ENCODE measurements at regions not wholly inside any gene's neighbourhood (a gene's known extent, or its start where the extent isn't known, plus 50 kb on each side); places are given as distances from the start of the nearest gene placed in this dataset.

DNA sequence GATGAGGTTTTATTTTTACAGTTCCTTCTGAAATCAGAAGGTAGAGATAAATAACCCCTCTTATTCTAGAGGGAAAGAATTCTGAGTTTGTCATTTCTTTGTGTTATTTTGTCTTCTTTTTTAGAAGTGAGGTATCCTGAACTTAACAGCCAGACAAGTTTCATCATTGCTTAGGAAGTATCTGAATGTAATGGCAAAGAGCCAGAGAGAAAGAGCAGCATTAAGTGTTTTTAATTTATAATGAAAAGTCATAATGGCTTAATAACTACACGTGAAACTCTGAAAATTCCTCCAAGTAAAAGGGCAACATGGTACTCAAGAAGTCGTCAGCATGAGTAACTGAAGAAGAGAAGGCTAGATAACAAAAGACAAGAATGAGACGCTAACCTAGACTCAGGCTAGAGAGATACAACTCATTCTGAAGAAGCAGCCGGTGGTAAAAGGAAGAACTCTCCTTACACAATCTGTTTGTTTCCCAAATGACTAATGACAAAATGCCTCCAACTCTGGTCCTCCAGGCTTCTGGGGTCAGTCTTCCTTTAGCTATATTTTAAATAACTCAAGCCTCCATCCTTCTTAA, 116.2 kb upstream of the NECTIN3 start:
- Histone ChIP-seq H3K27ac (ENCODE audit: low read depth, low read length) (no peak overlapping the region), H3K9me3 (ENCODE audit: control insufficient read depth, insufficient read depth, low read length) (no peaks in the 10 kb centered on the region), H3K4me3 (ENCODE audit: low read depth, low read length) (no peak overlapping the region), H3K27me3 (ENCODE audit: control insufficient read depth, insufficient read depth, low read length) (no peaks in the 10 kb centered on the region)
- TF ChIP-seq, protein P1, sequence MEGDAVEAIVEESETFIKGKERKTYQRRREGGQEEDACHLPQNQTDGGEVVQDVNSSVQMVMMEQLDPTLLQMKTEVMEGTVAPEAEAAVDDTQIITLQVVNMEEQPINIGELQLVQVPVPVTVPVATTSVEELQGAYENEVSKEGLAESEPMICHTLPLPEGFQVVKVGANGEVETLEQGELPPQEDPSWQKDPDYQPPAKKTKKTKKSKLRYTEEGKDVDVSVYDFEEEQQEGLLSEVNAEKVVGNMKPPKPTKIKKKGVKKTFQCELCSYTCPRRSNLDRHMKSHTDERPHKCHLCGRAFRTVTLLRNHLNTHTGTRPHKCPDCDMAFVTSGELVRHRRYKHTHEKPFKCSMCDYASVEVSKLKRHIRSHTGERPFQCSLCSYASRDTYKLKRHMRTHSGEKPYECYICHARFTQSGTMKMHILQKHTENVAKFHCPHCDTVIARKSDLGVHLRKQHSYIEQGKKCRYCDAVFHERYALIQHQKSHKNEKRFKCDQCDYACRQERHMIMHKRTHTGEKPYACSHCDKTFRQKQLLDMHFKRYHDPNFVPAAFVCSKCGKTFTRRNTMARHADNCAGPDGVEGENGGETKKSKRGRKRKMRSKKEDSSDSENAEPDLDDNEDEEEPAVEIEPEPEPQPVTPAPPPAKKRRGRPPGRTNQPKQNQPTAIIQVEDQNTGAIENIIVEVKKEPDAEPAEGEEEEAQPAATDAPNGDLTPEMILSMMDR (IDR thresholded peaks at IDR 0.05; ENCODE audit: low read depth, low read length): no peak
- CTCF ChIA-PET: interaction anchor here (0.8 kb wide), 1 partner anchor 125 kb away, joined by 6 read pairs; no protein-coding TSS in a partner anchor
- POLR2A ChIA-PET: no interaction called here
- no peak for DNase-seq (ENCODE audit: low read depth, low spot score)

DNA sequence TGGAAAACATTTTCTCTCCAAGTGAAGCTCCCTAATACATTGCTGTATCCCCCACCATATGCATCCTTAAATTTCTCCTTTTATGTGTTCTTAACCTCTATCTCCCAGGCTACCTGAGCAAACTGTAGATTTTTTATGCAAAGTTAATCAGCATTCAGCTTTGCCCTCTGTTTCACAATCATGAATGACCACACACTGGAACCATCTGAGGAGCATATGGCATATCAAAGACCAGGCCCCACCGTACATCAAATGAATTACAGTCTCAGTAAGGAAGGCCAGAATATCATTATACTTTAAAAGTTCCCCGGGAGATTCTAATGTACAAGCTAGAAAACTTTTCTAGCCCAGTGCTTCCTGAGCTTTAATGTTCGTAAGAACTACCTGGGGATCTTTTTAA, 115.5 kb upstream of the NECTIN3 start:
- DNase-seq (ENCODE audit: low read depth, low spot score): no peak
- no peak overlapping the region for H3K27ac ChIP-seq (ENCODE audit: low read depth, low read length)
- TF ChIP-seq, protein P1 (IDR thresholded peaks at IDR 0.05; ENCODE audit: low read depth, low read length): no peak
- no peak overlapping the region for H3K4me3 ChIP-seq (ENCODE audit: low read depth, low read length)
- no peaks in the 10 kb centered on the region for H3K9me3 ChIP-seq (ENCODE audit: control insufficient read depth, insufficient read depth, low read length)
- POLR2A ChIA-PET: no interaction called here
- CTCF ChIA-PET: interaction anchor here (0.8 kb wide), 1 partner anchor 124 kb away, joined by 6 read pairs; no protein-coding TSS in a partner anchor
- no peaks in the 10 kb centered on the region for H3K27me3 ChIP-seq (ENCODE audit: control insufficient read depth, insufficient read depth, low read length)

DNA sequence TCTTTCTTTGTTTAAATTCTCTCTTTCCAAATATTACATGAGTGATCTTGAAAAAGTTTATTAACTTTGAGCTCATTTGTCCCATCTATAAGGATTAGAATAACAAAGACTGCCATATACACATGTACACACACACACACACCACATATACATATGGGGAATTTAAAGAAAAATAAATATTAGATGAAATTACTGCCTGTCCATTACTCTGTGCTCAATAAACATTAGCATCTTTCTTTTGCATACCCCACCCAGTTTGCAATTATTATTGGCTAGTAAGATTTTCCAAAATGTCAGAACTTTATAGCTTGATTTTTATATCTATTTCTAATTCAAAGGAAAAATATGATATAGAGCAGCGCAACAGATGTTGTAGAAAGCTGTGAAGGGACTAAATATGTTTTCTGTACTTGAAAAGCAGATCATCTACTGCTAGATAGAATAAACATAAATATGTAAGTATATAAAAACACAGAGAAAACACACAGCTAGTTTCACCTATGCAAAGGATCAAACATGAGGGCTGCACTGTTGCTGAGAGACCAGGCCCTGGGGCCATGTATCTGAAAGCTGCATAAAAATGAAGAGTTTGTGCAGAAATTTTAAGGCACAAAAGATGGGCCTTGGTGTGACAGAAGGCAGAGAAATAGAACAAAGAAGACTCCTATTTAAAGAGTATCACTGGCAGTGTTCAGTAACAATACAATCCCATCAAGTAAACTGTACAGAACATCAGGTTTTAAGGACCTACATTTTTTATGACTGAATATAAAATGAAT, 114.2 kb upstream of the NECTIN3 start:
- H3K4me3 ChIP-seq (ENCODE audit: low read depth, low read length): no peak overlapping the region
- H3K27ac ChIP-seq (ENCODE audit: low read depth, low read length): no peak overlapping the region
- no peaks in the 10 kb centered on the region for H3K27me3 ChIP-seq (ENCODE audit: control insufficient read depth, insufficient read depth, low read length)
- no peak for DNase-seq (ENCODE audit: low read depth, low spot score)
- TF ChIP-seq, protein P1 (IDR thresholded peaks at IDR 0.05; ENCODE audit: low read depth, low read length): no peak
- ChIA-PET POLR2A (no interaction called here), CTCF (no interaction called here)
- no peaks in the 10 kb centered on the region for H3K9me3 ChIP-seq (ENCODE audit: control insufficient read depth, insufficient read depth, low read length)

DNA sequence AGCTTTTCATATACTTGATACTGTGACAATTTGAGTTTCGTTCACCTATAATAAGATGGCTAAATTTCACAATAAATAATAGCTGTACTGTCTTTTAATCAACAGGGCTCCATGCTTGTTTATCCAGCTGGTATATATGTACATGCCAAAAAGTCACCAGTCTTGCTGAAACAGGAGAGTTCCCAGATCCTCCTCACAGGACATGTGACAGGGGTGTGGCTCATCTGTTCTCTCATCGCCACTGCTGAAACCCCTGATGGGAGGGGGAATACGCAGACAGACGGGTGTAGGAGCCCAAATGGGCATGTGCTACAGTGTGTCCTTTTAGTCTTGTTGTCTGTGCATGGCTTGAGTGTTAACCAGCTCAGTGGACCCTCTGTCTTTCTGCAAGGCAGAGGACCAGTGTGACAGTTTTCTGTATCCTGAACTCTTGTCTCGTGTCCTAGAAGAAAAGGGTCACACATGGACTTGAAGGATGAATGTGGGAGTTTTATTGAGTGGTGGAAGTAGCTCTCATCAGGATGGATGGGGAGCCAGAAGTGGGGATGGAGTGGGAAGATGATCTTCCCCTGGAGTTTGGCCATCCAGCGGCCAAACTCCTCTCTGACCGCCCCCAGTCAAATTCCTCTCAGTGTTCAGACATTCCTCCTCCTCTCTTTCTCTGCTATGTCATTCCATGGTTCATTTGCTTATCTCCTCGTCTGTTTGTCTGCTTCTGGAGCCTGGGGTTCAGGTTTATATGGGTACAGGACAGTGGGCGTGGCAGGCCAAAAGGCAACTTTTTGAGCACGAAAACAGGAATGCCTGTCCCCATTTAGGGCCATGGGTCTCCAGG, 113.1 kb upstream of the NECTIN3 start:
- TF ChIP-seq, protein P1 (IDR thresholded peaks at IDR 0.05; ENCODE audit: low read depth, low read length): no peak
- H3K9me3 ChIP-seq (ENCODE audit: control insufficient read depth, insufficient read depth, low read length): no peaks in the 10 kb centered on the region
- no peak overlapping the region for H3K27ac ChIP-seq (ENCODE audit: low read depth, low read length)
- H3K4me3 ChIP-seq (ENCODE audit: low read depth, low read length): no peak overlapping the region
- DNase-seq (ENCODE audit: low read depth, low spot score): no peak
- no peaks in the 10 kb centered on the region for H3K27me3 ChIP-seq (ENCODE audit: control insufficient read depth, insufficient read depth, low read length)
- ChIA-PET CTCF (no interaction called here), POLR2A (no interaction called here)

DNA sequence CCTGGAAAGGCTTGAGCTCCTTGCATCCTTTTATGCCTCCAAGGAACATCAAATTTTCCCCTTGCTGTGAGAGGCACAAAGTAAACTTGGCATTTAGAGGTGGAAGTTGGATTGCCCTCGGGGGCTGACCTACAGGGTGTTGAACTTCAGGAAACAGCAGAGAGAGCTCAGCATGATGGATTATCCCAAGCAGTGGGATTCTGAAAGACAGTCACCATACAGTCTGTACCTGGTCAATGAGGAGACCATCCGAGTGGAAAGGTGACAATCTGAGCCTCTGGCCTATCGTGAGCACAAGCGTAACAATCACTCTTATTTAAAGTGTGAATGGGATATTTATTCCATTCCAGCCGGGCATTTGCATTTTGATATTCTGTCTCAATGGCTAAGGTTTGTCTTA, 105.6 kb upstream of the NECTIN3 start:
- TF ChIP-seq, protein P1 (IDR thresholded peaks at IDR 0.05; ENCODE audit: low read depth, low read length): no peak
- CTCF ChIA-PET: no interaction called here
- H3K9me3 ChIP-seq (ENCODE audit: control insufficient read depth, insufficient read depth, low read length): peaks cover 18% of the 10 kb centered on the region
- no peak overlapping the region for H3K27ac ChIP-seq (ENCODE audit: low read depth, low read length)
- no peak for DNase-seq (ENCODE audit: low read depth, low spot score)
- POLR2A ChIA-PET: no interaction called here
- H3K27me3 ChIP-seq (ENCODE audit: control insufficient read depth, insufficient read depth, low read length): no peaks in the 10 kb centered on the region
- H3K4me3 ChIP-seq (ENCODE audit: low read depth, low read length): no peak overlapping the region

Measured in AG04450 (cell line).